Body of pancreas (tissue), 4 donors: ENCODE measurements at regions not wholly inside any gene's neighbourhood (a gene's known extent, or its start where the extent isn't known, plus 50 kb on each side); places are given as distances from the start of the nearest gene placed in this dataset.

Experiments used
- POLR2A ChIP-seq, 3 donors: fragments of 450-650 bp; IDR thresholded peaks; one replicate each; pipeline ENCODE4 v1.6.1; 2016; ENCODE audit warnings: antibody characterized with exemption in 3 of 3, mild to moderate bottlenecking in 2 of 3
- TF ChIP-seq, protein P1 (sequence below), 7 experiments: fragments of 450-650 bp in 4 of 7; fragments of 200-600 bp in 3 of 7; sonication (generic) in 3 of 7; IDR thresholded peaks; one replicate each; pipeline ENCODE4 v1.5.1; 2016 to 2019; ENCODE audit warnings: antibody characterized with exemption in 7 of 7

DNA sequence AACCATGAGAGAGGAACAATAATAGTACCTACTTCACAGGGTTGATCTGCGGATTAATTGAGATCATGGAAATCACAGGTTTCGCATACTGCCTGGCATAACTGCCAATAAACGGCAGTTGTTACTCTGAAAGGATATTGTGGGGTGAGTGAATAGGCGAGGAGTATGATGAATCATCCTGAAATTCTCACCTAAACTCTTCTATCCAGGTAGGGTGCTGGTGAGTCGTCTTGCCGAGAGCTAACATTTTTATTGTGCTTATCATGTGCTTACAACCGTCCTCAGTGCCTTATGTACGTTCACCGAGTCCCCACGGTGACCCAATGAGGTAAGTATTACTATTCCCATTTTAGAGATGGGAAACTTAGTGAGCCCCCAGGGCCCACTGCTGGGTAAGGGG is 52.4 kb upstream of the SRGAP3 start:
- TF ChIP-seq, protein P1, sequence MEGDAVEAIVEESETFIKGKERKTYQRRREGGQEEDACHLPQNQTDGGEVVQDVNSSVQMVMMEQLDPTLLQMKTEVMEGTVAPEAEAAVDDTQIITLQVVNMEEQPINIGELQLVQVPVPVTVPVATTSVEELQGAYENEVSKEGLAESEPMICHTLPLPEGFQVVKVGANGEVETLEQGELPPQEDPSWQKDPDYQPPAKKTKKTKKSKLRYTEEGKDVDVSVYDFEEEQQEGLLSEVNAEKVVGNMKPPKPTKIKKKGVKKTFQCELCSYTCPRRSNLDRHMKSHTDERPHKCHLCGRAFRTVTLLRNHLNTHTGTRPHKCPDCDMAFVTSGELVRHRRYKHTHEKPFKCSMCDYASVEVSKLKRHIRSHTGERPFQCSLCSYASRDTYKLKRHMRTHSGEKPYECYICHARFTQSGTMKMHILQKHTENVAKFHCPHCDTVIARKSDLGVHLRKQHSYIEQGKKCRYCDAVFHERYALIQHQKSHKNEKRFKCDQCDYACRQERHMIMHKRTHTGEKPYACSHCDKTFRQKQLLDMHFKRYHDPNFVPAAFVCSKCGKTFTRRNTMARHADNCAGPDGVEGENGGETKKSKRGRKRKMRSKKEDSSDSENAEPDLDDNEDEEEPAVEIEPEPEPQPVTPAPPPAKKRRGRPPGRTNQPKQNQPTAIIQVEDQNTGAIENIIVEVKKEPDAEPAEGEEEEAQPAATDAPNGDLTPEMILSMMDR (IDR thresholded peaks at IDR 0.05): no peak
- TF ChIP-seq POLR2A (IDR thresholded peaks at IDR 0.05): no peak
